CD4-positive, CD25-positive, alpha-beta regulatory T cell (primary cell): ENCODE measurements at regions not wholly inside any gene's neighbourhood (a gene's known extent, or its start where the extent isn't known, plus 50 kb on each side); places are given as distances from the start of the nearest gene placed in this dataset.
A peak's percentile ranks its signal among the peaks of the same experiment; 100 is the strongest.
"Not testable (repeated sequence)": the region's sequence is repeated elsewhere in the genome, so short reads cannot be mapped to it uniquely, and the experiment has no call there.

Experiments used
- ATAC-seq, 2 donors: fragments of 150-1000 bp; cut with Tn5 transposase; one replicate each; pipeline ENCODE4 v1.10.0; 2021; ENCODE audit warnings: low read depth in 2 of 2, moderate number of reproducible peaks in 2 of 2, moderate library complexity in 1 of 2
- DNase-seq, 3 donors: peaks; one replicate each; pipeline versions ENCODE4 v3.0.0 to v3.0.0-alpha.2; 2012 to 2022; ENCODE audit warnings: mixed read lengths in 1 of 3
- H3K27ac ChIP-seq: one replicate; pipeline ENCODE4 v1.7.0; 2013; ENCODE audit warnings: mild to moderate bottlenecking, low read length; ENCODE audit not compliant: insufficient read depth, poor library complexity, severe bottlenecking
- H3K27me3 ChIP-seq: one replicate; pipeline ENCODE4 v1.7.0; 2013; ENCODE audit warnings: low read length; ENCODE audit not compliant: control insufficient read depth, insufficient read depth
- H3K36me3 ChIP-seq: one replicate; pipeline ENCODE4 v1.7.0; 2013; ENCODE audit warnings: mild to moderate bottlenecking, low read length, moderate library complexity; ENCODE audit not compliant: control insufficient read depth, insufficient read depth
- H3K4me1 ChIP-seq: 2 replicates; pipeline ENCODE4 v1.7.0; 2013; ENCODE audit warnings: mild to moderate bottlenecking, low read length; ENCODE audit not compliant: insufficient read depth, control insufficient read depth, poor library complexity, severe bottlenecking
- H3K4me3 ChIP-seq: one replicate; pipeline ENCODE4 v1.7.0; 2013; ENCODE audit warnings: low read depth, mild to moderate bottlenecking, low read length, moderate library complexity
- H3K9me3 ChIP-seq, 2 experiments: 1 replicate in 1 of 2; 2 replicates in 1 of 2; pipeline ENCODE4 v1.7.0; 2013; ENCODE audit warnings: low read length in 2 of 2, mild to moderate bottlenecking in 1 of 2, moderate library complexity in 1 of 2; ENCODE audit not compliant: control insufficient read depth in 2 of 2
- H3K27ac Mint-ChIP-seq, 3 donors: one replicate each; pipeline ENCODE4 v1.8.0; 2020 to 2022; ENCODE audit warnings: mild to moderate bottlenecking in 3 of 3, mixed read lengths in 3 of 3, moderate library complexity in 2 of 3
- H3K27me3 Mint-ChIP-seq: one replicate; pipeline ENCODE4 v1.8.0; 2022; ENCODE audit warnings: mild to moderate bottlenecking, mixed read lengths
- H3K36me3 Mint-ChIP-seq: one replicate; pipeline ENCODE4 v1.8.0; 2020; ENCODE audit warnings: mixed read lengths
- H3K4me1 Mint-ChIP-seq, 4 donors: one replicate each; pipeline ENCODE4 v1.8.0; 2020 to 2022; ENCODE audit warnings: mixed read lengths in 4 of 4, mild to moderate bottlenecking in 1 of 4
- H3K4me3 Mint-ChIP-seq, 4 donors: one replicate each; pipeline ENCODE4 v1.8.0; 2020 to 2022; ENCODE audit warnings: mild to moderate bottlenecking in 4 of 4, mixed read lengths in 4 of 4, moderate library complexity in 3 of 4
- H3K9me3 Mint-ChIP-seq, 7 donors: one replicate each; pipeline ENCODE4 v1.8.0; 2020 to 2022; ENCODE audit warnings: mixed read lengths in 7 of 7, mild to moderate bottlenecking in 3 of 7, moderate library complexity in 2 of 7

DNA sequence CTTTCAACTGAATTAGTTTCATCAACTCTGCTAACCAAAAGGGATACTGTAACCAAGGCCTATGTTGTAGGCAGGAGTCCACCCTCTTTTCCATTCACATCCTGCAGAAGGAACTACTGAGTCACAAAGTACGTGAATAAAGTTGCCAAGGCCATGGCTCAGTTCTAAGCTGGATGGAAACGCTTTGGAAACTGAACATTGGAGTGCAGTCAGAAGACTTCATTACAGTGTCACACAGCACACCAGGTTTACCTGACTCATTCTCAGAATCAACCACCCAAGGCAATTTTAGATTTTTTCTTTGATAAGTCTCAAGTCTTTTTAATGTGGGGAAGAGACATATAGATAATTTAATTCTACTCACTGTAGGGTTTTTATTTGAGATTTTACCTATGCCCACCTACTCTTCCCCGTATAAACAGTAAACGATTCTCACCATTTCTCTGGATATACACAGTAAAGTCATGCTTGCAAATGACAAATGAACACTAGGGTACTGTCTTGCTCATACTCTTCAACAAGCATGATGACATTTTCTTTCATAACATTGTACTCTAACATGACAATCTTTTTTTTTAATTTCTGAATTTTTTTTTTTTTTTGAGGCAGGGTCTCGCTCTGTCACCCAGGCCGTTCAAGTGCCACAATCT, 58.9 kb upstream of the RBM47 start:
- peak; percentile 45 to 55 for ATAC-seq
- H3K36me3 Mint-ChIP-seq: no peaks in the 10 kb centered on the region
- H3K27ac Mint-ChIP-seq: no peak overlapping the region

DNA sequence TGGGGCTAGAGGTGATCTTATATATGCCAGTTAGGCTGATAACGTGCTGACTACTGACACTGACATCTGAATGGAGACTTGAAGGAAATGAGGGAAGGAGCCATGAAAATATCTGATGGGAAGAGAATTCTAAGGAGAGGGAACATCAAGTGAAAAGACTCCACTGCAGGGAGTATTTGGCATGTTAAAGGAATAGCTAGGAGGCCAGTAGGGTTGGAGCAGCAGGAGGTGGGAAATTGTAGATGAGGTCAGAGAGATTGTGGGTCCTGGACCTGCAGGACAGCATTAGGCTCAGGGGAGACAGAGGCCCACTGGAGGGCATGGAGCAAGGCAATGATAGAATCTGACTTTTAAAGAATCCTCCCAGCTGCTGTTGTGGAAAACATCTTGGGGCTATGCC, 55.8 kb upstream of the NSUN7 start:
- Histone ChIP-seq H3K27me3 (no peaks in the 10 kb centered on the region), H3K27ac (no peak overlapping the region), H3K36me3 (no peaks in the 10 kb centered on the region), H3K9me3 (no peaks in the 10 kb centered on the region), H3K4me3 (no peak overlapping the region), H3K4me1 (no peaks in the 10 kb centered on the region)
- DNase-seq (no peak), ATAC-seq (no peak)
- Mint-ChIP-seq H3K36me3 (no peaks in the 10 kb centered on the region), H3K27ac (no peak overlapping the region), H3K9me3 (peaks cover 0 to 2% (median 0%) of the 10 kb centered on the region in 7 donors), H3K27me3 (no peaks in the 10 kb centered on the region), H3K4me3 (no peak overlapping the region), H3K4me1 (peaks cover 0 to 2% (median 0%) of the 10 kb centered on the region in 4 donors)

More for the DNA sequence above, 58.9 kb upstream of the RBM47 start:
- no peaks in the 10 kb centered on the region for H3K4me1 ChIP-seq
- H3K27ac ChIP-seq: no peak overlapping the region
- H3K27me3 ChIP-seq: no peaks in the 10 kb centered on the region
- H3K9me3 ChIP-seq: no peaks in the 10 kb centered on the region
- Mint-ChIP-seq H3K9me3 (peaks cover 0 to 2% (median 0%) of the 10 kb centered on the region in 7 donors), H3K4me1 (peaks cover 0 to 14% (median 5%) of the 10 kb centered on the region in 4 donors), H3K4me3 (no peak overlapping the region), H3K27me3 (no peaks in the 10 kb centered on the region)
- no peaks in the 10 kb centered on the region for H3K36me3 ChIP-seq
- no peak overlapping the region for H3K4me3 ChIP-seq
- DNase-seq: peak in 1 of 3 donors; percentile 58

DNA sequence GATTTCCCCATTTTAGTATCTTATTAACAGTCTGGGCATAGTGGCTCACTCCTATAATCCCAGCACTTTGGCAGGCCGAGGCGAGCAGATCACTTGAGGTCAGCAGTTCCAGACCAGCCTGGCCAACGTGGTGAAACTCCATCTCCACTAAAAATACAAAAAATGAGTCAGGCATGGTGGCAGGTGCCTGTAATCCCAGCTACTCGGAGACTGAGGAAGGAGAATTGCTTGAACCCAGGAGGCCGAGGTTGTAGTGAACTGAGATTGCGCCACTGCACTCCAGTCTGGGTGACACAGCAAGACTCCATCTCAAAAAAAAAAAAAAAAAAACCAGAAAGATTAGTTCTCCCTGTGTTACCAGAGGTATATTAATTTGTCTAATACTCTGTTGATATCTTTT, 52.3 kb upstream of the NSUN7 start:
- not testable (repeated sequence) for H3K9me3 Mint-ChIP-seq, H3K27ac ChIP-seq, H3K27me3 ChIP-seq, H3K9me3 ChIP-seq, H3K27me3 Mint-ChIP-seq, DNase-seq, H3K4me3 ChIP-seq, H3K4me3 Mint-ChIP-seq, H3K4me1 ChIP-seq, H3K36me3 ChIP-seq, H3K4me1 Mint-ChIP-seq, H3K27ac Mint-ChIP-seq, ATAC-seq, H3K36me3 Mint-ChIP-seq

DNA sequence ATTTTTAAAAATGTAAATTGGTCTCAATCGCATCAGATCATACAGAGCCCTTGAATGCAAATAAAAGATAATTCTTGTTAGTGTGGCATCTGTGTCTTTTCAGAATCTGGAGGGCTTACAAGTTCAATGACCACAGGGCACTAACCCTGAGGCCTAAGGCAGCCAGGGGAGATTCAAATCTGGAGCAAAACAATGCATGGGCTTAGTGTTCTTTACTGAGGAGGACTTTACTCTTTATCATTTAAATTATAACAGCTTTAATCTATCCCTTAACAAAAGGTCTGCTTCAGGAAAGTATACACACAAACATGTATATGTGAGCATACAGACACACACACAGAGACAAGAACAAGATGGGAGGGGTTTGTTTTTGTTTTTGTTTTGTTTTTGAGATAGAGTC, 51.0 kb upstream of the NSUN7 start:
- ATAC-seq: no peak
- Mint-ChIP-seq H3K4me1 (peaks cover 2 to 14% (median 10%) of the 10 kb centered on the region in 4 donors), H3K4me3 (no peak overlapping the region), H3K9me3 (peaks cover 0 to 2% (median 0%) of the 10 kb centered on the region in 7 donors), H3K27me3 (no peaks in the 10 kb centered on the region), H3K27ac (no peak overlapping the region), H3K36me3 (no peaks in the 10 kb centered on the region)
- Histone ChIP-seq H3K4me3 (no peak overlapping the region), H3K27me3 (no peaks in the 10 kb centered on the region), H3K36me3 (no peaks in the 10 kb centered on the region), H3K9me3 (no peaks in the 10 kb centered on the region), H3K4me1 (no peaks in the 10 kb centered on the region), H3K27ac (no peak overlapping the region)
- no peak for DNase-seq

DNA sequence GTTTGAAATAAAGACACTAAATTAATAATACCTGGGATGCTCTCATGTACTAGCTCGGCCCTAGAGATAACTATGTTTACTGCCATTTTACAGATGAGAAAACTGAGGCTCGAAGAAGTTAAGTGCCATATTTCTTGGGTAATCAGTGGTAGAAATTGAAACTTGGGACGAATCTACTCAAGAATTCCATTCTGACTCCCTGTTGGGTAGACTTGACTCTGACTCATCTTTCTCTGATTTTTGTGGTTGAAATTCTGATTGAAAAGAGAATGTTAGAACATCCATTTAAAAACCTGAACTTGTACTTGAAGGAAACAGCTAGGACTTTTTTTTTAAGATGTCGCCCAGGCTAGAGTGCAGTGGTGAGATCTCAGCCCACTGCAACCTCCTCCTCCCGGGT, 50.1 kb upstream of the NSUN7 start:
- no peaks in the 10 kb centered on the region for H3K27me3 ChIP-seq
- H3K4me3 Mint-ChIP-seq: no peak overlapping the region
- peaks cover 2 to 14% (median 10%) of the 10 kb centered on the region in 4 donors for H3K4me1 Mint-ChIP-seq
- H3K36me3 ChIP-seq: no peaks in the 10 kb centered on the region
- H3K36me3 Mint-ChIP-seq: no peaks in the 10 kb centered on the region
- no peak for DNase-seq
- H3K4me3 ChIP-seq: no peak overlapping the region
- ATAC-seq: no peak
- H3K27me3 Mint-ChIP-seq: no peaks in the 10 kb centered on the region
- no peak overlapping the region for H3K27ac Mint-ChIP-seq
- no peak overlapping the region for H3K27ac ChIP-seq
- H3K9me3 ChIP-seq: no peaks in the 10 kb centered on the region
- no peaks in the 10 kb centered on the region for H3K4me1 ChIP-seq
- peaks cover 0 to 2% (median 0%) of the 10 kb centered on the region in 7 donors for H3K9me3 Mint-ChIP-seq
